NCI-H146 (cell line): ENCODE measurements at regions not wholly inside any gene's neighbourhood (a gene's known extent, or its start where the extent isn't known, plus 50 kb on each side); places are given as distances from the start of the nearest gene placed in this dataset.

Source experiments
- DNase-seq: peaks from one replicate; lab custom pipeline; 2025; lab: John Stamatoyannopoulos, UW

GRCh38 chr3:67876261-67876660 is 221.8 kb upstream of the SUCLG2 start:
- DNase-seq, result no peak

- DNase-seq, result no peak
These were observed 221.4 kb upstream of the SUCLG2 start for GRCh38 chr3:67875858-67876257.

DNA sequence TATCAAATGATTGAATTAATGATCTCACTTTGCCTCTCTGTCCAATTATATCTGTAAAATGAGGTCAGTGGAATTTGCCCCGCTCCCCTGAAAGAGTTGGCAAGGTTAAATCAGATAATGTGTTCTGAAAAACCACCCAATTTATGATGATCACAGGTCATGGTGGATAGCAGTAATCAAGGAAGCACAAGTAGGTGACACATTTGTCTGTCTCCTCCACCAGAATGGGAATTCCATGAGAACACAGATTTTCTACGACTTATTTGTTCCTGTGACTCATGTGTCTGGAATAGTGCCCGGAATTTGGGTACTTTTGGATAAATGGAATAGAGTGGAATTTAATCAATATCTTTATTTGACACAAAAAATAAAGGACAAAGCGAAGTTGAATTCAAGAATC is 220.9 kb upstream of the SUCLG2 start:
- no peak for DNase-seq

- no peak for DNase-seq
These were observed 216.1 kb upstream of the SUCLG2 start for GRCh38 chr3:67870477-67870876.

- no peak for DNase-seq
These were observed 212.2 kb upstream of the SUCLG2 start for GRCh38 chr3:67866571-67866970.

GRCh38 chr3:67864587-67865183 is 210.3 kb upstream of the SUCLG2 start:
- no peak for DNase-seq

DNA sequence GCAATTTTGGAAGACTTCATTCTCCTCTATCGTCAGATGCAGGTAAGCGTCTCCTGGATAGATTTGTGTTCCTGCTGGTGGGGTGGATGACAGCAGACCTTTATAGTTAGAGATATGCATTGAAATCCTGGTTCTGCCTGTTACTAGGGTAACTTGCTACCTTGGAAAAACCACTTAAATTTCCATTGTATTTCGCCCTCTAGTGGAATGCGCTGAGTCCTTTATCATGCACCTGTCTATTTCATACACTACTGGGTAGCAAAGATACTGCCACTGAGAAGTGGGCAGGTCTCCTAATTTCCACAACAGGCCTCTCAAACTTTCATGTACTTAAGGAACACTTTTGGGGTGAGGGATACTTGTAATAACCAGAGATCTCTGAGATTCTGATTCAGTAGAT is 209.5 kb upstream of the SUCLG2 start:
- peak; percentile 14 for DNase-seq

DNA sequence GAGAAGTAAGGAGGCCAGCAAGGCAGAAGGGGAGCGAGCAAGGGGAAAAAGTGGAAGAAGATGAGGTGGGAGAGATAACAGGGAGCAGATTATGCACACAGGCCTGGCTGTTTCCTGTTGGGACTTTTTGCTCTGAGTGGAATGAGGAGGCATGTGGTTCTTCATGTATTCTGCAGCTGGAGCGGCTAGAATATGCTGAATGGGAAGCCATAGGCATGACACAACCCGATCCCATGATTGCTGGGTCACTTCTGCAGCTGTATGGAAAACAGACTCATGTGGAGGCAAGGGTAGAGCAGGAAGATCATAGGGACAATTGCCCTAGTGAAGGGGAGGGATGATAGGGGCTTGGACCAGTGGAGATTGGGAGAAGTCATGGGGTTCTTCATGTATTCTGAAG is 206.0 kb upstream of the SUCLG2 start:
- no peak for DNase-seq

DNA sequence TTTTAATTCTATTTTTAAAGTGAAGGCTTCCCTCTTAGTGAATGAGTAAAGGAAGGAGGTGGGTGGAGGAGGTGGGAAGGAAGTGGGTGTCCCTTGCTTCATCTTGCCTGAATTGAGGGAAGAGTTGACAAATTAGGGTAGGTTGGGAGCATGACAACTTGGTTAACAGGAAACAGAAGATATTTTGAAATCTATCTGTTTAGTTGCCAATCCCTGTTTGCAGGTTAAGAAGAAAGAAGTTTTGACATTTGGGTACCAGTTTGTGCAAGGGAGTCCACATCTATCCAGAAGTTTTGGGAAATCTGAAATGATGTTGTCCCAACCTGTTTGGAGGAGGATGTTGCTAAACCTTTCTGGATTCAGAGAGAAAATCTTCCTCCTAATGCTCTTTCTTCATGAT is 204.1 kb upstream of the SUCLG2 start:
- DNase-seq, result no peak

GRCh38 chr3:67856718-67857117 is 202.3 kb upstream of the SUCLG2 start:
- DNase-seq, result no peak

DNA sequence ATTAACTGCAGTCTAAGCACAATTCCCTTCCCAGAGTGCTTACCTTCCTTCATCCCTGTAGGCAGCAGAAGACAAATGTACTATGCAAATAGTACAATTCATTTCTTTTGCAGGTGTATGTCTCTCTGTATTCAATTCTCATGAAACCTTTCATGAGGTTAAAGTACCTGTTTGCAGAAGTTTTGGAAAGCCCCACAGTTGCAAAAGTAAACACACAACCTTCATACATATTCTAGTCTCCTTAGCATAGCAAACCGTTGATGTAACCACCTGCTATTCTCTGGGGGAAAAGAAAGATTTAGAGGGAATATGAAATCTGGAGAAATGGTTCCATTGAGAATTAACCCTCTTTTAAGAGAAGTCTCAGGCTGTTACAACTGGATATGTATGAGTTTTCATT is 200.3 kb upstream of the SUCLG2 start:
- DNase-seq, result no peak

- no peak for DNase-seq
These were observed 199.1 kb upstream of the SUCLG2 start for GRCh38 chr3:67853520-67853919.

DNA sequence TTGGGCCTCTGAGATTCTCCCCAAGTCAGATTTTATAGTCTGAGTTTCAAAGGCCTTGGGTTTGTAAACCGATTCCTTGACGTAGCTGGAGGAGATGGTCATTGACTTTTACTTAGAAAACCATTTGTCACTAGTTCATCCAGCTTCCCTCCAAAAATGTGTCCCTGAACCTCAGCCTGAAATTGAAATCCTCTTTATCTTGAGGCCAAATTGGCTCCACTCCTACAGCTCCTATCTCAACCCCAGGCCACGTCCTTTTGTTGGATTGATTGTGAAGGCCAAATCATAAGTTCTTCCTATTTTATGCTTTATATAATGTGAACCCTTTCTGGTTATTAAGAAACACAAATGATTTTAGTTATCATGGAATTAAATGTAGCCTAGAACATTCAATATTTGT is 193.9 kb upstream of the SUCLG2 start:
- no peak for DNase-seq

DNA sequence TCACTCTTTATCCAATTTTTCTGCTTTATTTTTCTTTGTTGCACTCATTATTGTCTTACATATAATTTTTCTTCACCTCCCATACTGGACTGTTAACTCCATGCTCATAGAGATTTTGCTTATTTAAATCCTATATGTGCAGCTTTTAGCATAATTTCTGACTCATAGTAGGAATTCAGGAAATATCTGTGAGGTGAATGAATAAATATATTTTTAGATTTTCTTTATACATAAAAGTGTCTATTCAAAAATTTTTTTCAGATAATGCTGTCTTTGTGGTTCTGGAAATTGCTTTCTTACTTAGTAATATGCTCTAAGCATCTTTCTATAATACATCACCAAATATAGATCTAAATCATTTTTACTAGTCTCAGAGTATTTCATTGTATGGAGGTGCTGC is 191.8 kb upstream of the SUCLG2 start:
- DNase-seq, result no peak

DNA sequence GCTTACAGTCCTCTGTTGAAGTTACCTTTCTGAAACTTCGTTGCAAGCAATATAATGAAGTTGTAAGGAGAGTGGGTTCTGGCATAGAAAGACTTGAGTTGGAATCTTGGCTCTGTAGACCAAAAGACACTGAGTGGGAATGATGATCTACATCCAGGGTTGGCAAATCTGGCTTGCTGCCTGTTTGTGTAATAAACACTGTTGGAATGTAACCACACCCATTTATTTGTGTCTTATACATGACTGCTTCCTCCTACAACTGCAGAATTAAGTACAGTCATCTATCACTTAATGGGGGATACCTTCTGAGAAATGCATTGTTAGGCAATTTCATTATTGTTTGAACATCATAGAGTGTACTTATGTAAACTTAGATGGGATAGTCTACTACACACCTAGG is 178.4 kb upstream of the SUCLG2 start:
- no peak for DNase-seq

DNA sequence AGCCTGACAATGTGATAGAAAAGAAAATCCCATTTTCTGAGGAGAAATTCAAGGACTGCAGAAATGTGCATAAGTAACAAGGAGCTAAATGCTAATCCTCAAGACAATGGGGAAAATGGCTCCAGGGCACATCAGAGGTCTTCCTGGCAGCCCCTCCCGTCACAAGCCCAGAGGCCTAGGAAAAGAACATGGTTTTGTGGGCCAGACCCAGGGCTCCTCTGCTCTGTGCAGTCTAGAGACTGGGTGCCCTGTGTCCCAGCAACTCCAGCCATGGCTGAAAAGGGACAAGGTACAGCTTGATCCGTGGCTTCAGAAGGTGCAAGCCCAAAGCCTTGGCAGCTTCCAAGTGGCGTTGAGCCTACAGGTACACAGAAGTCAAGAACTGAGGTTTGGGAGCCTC is 176.8 kb upstream of the SUCLG2 start:
- no peak for DNase-seq

GRCh38 chr3:67828486-67829010 is 174.1 kb upstream of the SUCLG2 start:
- no peak for DNase-seq

DNA sequence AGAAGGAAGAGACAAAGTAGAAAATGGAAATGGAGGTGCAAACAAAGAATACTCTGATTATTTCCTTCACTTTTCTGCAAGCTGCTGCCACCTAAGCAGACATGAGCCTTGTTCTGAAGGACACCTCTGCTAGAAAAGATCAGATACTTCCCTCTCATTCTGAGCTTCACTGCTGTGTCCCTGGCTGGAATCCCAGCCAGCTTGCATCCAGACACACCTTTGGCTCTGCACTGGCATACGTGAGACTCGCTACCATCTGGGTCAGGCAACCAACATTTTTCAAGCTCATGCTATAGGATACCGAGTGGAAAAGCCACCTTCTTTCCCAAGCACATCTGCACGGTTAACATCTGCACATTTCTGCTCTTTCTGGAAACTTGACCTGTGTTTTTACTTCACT is 166.7 kb upstream of the SUCLG2 start:
- DNase-seq, result no peak

GRCh38 chr3:67819447-67819846 is 165.0 kb upstream of the SUCLG2 start:
- DNase-seq, result peak; percentile 24

DNA sequence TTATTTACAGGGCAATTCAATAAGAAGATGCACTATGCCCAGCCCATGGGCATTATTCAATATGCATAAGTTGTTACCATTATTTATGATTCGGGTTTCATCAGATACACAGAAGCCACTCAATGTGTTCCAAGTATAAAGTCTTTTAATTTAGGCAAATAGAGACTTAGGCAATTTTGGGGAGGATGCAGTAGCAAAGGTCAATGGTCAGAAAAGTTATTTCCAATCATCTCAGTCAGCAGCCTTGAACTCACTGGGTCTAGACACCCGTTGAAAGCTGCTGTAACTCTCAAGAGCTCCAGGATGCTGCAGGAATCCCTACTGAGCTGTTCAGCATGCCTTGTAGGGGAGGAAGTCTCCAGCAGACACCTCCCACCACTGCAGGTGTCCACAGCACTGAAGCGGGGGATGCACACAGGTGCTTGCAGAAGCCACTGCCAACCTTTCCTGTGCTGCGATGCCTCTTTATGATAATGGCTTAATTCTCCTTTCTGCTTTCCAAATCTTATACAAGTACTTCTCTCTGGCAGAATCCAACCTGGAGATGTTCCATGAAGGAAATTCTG is 155.0 kb upstream of the SUCLG2 start:
- DNase-seq, result peak; percentile 5

- no peak for DNase-seq
These were observed 154.5 kb upstream of the SUCLG2 start for GRCh38 chr3:67808906-67809305.

DNA sequence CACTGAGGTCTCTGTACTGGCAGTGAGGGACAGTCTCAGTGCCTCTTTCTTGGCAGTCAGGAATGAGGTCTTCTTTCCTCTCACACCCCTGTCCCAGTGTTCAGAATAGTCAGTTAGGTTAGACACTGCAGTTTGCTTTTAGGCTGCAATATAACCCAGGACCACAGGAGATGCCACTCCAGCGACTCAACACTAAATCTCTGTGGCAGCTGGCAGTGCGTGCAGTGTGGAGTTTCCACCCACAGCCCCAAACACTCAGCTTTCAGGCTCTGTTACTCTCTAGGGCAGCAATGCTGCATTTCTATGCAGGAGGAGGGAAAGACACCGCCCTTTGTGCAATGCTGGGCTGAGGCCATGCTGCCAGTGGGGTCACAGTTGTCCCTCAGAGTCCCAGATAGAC is 150.2 kb upstream of the SUCLG2 start:
- DNase-seq, result no peak

GRCh38 chr3:67804089-67804488 is 149.7 kb upstream of the SUCLG2 start:
- no peak for DNase-seq

- DNase-seq, result no peak
These were observed 144.0 kb upstream of the SUCLG2 start for GRCh38 chr3:67798412-67798811.
